CD14-positive monocyte (primary cell): ENCODE measurements at regions not wholly inside any gene's neighbourhood (a gene's known extent, or its start where the extent isn't known, plus 50 kb on each side); places are given as distances from the start of the nearest gene placed in this dataset.

ENCODE experiments used
- DNase-seq, 3 donors: peaks; one replicate each; pipeline ENCODE4 v3.0.0-alpha.2; 2011 to 2022
- H2AFZ ChIP-seq: 2 replicates; pipeline ENCODE4 v1.6.0; 2012; ENCODE audit warnings: mild to moderate bottlenecking, low read depth, low read length, inconsistent platforms; ENCODE audit not compliant: insufficient read depth, poor library complexity, severe bottlenecking
- H3K27ac ChIP-seq, 2 donors: 1 replicate in 1 of 2; 2 replicates in 1 of 2; pipeline ENCODE4 v1.5.1; 2012 to 2013; ENCODE audit warnings: low read length in 2 of 2, control low read depth in 1 of 2, inconsistent platforms in 1 of 2, low read depth in 1 of 2, mild to moderate bottlenecking in 1 of 2
- H3K27me3 ChIP-seq, 2 donors: one replicate each; pipeline versions ENCODE4 v1.6.0 to v1.6.1; 2011 to 2013; ENCODE audit warnings: low read length in 2 of 2; ENCODE audit not compliant: control insufficient read depth in 2 of 2, insufficient read depth in 2 of 2
- H3K36me3 ChIP-seq, 2 donors: replicated peaks in 1 of 2; 1 replicate in 1 of 2; 2 replicates in 1 of 2; pipeline versions ENCODE4 v1.5.1 to v1.6.1; 2012 to 2013; ENCODE audit warnings: low read length in 2 of 2, control low read depth in 1 of 2, inconsistent platforms in 1 of 2, mild to moderate bottlenecking in 1 of 2; ENCODE audit not compliant: insufficient read depth in 2 of 2, control insufficient read depth in 1 of 2
- H3K4me1 ChIP-seq, 2 donors: 1 replicate in 1 of 2; 2 replicates in 1 of 2; pipeline versions ENCODE4 v1.5.1 to v1.6.1; 2012 to 2013; ENCODE audit warnings: low read length in 2 of 2, control low read depth in 1 of 2, inconsistent platforms in 1 of 2, mild to moderate bottlenecking in 1 of 2, moderate library complexity in 1 of 2; ENCODE audit not compliant: insufficient read depth in 2 of 2, control insufficient read depth in 1 of 2
- H3K4me2 ChIP-seq: replicated peaks from 2 replicates; pipeline ENCODE3; 2012; ENCODE audit warnings: low read length, moderate library complexity, mild to moderate bottlenecking; ENCODE audit not compliant: poor library complexity, severe bottlenecking; ENCODE audit errors: extremely low read depth
- H3K4me3 ChIP-seq, 3 experiments: fragments of 200-600 bp in 1 of 3; sonication (generic) in 1 of 3; replicated peaks in 1 of 3; 1 replicate in 2 of 3; 2 replicates in 1 of 3; pipeline ENCODE4 v1.5.1; 2011 to 2013; ENCODE audit warnings: low read length in 3 of 3, mild to moderate bottlenecking in 3 of 3, control low read depth in 2 of 3, low read depth in 2 of 3, inconsistent platforms in 1 of 3, moderate library complexity in 1 of 3
- H3K79me2 ChIP-seq: 2 replicates; pipeline ENCODE4 v1.6.0; 2012; ENCODE audit warnings: mild to moderate bottlenecking, control low read depth, inconsistent platforms, low read length, moderate library complexity; ENCODE audit not compliant: insufficient read depth
- H3K9ac ChIP-seq: 2 replicates; pipeline ENCODE4 v1.6.0; 2017; ENCODE audit warnings: low read length, mild to moderate bottlenecking; ENCODE audit not compliant: insufficient read depth, poor library complexity, severe bottlenecking
- H3K9me3 ChIP-seq, 2 donors: replicated peaks in 1 of 2; 1 replicate in 1 of 2; 2 replicates in 1 of 2; pipeline versions ENCODE4 v1.5.1 to v1.6.1; 2012 to 2013; ENCODE audit warnings: low read length in 2 of 2, control low read depth in 1 of 2; ENCODE audit not compliant: control insufficient read depth in 1 of 2, insufficient read depth in 1 of 2
- H4K20me1 ChIP-seq: 2 replicates; pipeline ENCODE4 v1.6.0; 2012; ENCODE audit warnings: mild to moderate bottlenecking, low read length, control low read depth, moderate library complexity; ENCODE audit not compliant: insufficient read depth
- H3K27ac Mint-ChIP-seq, 7 donors: one replicate each; pipeline ENCODE4 v1.8.0; 2020; ENCODE audit warnings: mild to moderate bottlenecking in 7 of 7, mixed read lengths in 7 of 7, moderate library complexity in 6 of 7, inconsistent platforms in 2 of 7
- H3K27me3 Mint-ChIP-seq, 3 donors: one replicate each; pipeline ENCODE4 v1.8.0; 2021 to 2022; ENCODE audit warnings: low read depth in 3 of 3, mild to moderate bottlenecking in 3 of 3, mixed read lengths in 3 of 3, moderate library complexity in 3 of 3, inconsistent platforms in 1 of 3
- H3K36me3 Mint-ChIP-seq, 2 donors: one replicate each; pipeline ENCODE4 v1.8.0; 2020; ENCODE audit warnings: mixed read lengths in 2 of 2, inconsistent platforms in 1 of 2, mild to moderate bottlenecking in 1 of 2
- H3K4me1 Mint-ChIP-seq: one replicate; pipeline ENCODE4 v1.8.0; 2020; ENCODE audit warnings: mild to moderate bottlenecking, mixed read lengths
- H3K4me3 Mint-ChIP-seq, 2 donors: one replicate each; pipeline ENCODE4 v1.8.0; 2020; ENCODE audit warnings: mild to moderate bottlenecking in 2 of 2, mixed read lengths in 2 of 2, moderate library complexity in 1 of 2
- H3K9me3 Mint-ChIP-seq, 7 donors: one replicate each; pipeline ENCODE4 v1.8.0; 2020 to 2022; ENCODE audit warnings: mixed read lengths in 7 of 7, mild to moderate bottlenecking in 6 of 7, moderate library complexity in 6 of 7, inconsistent platforms in 2 of 7
- CTCF ChIP-seq: fragments of 200-600 bp; IDR thresholded peaks from one replicate; pipeline ENCODE4 v1.8.0; 2022; ENCODE audit warnings: antibody characterized with exemption, mild to moderate bottlenecking
- WGBS: methylation state at CpG from one replicate; pipeline ENCODE4 v1.1.5; 2013; ENCODE audit warnings: missing lambda C conversion rate; ENCODE audit not compliant: insufficient coverage; 5-methylcytosine and 5-hydroxymethylcytosine counted together
- intact Hi-C, 2 donors: fragments of 100-400 bp; cut with micrococcal nuclease; formaldehyde crosslinking; loops; one replicate each; pipeline versions ENCODE4 v1.15.0 to v1.15.1; 2023

DNA sequence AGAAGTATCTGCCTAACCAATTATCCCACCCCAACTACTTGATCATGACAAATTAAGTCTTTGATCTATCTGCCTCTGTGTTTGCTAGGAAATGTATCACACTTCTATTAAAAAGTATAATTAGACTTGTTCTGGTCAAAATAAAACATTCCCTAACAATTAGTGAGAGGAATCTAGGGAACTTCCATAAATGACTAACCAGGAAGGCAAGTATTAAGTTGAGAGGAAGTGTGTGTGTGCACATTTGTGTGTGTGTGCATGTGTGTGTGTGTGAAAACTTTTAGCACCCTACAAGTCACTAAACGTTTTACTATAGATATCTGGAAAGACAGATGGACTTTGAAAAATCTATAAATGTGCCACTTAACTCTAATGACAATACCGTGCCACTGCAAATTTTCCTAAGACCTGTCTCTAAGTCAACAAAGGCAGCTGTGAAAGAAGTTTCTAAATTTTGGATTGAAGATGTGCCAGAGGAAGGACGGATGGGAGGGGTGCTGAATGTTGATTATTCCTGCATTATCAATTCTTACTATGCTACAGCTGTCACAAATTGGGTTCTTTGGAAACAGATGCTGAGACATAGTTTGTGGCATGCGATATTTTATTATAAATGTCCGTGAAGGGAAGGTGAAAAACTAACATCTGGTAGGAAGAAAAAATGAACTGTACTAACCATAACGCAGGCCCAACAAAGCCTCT is 567.1 kb downstream of the PTPRC start:
- Histone ChIP-seq H3K4me3 (no peak overlapping the region), H3K27ac (no peak overlapping the region), H3K9ac (no peak overlapping the region), H3K4me2 (no peak overlapping the region), H4K20me1 (no peaks in the 10 kb centered on the region), H2AFZ (no peak overlapping the region), H3K79me2 (no peaks in the 10 kb centered on the region), H3K27me3 (no peaks in the 10 kb centered on the region), H3K36me3 (no peaks in the 10 kb centered on the region), H3K9me3 (no peaks in the 10 kb centered on the region), H3K4me1 (no peaks in the 10 kb centered on the region)
- no peaks in the 10 kb centered on the region for H3K36me3 Mint-ChIP-seq
- DNase-seq: no peak
- no peak overlapping the region for H3K27ac Mint-ChIP-seq
- intact Hi-C loops: no loop called here
- no peak overlapping the region for H3K4me3 Mint-ChIP-seq
- H3K27me3 Mint-ChIP-seq: no peaks in the 10 kb centered on the region
- WGBS: no CpG with 5 or more reads among the region's 6 CpGs
- peaks cover 0 to 6% (median 0%) of the 10 kb centered on the region in 7 donors for H3K9me3 Mint-ChIP-seq
- TF ChIP-seq CTCF: no peak
- no peaks in the 10 kb centered on the region for H3K4me1 Mint-ChIP-seq

DNA sequence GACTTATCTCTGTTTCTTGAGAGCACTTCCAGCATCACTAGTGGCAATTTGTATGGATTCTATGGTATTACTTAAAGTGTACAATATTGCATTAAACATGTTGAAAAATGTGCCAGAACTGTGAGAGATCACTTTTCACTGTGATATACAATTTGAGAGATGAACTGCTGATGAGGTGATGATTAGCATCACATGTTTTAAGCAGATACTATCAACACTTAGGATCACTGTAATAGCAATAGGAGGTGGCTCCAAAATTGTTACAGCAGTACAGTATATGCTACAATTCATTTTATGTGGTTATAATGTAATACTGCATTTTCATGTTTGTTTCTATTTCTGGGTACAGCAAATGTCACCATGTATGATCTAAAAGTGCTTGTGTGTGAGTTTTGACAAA is 570.0 kb downstream of the PTPRC start:
- H3K9me3 Mint-ChIP-seq: peaks cover 0 to 6% (median 2%) of the 10 kb centered on the region in 7 donors
- H3K27me3 Mint-ChIP-seq: no peaks in the 10 kb centered on the region
- Histone ChIP-seq H3K79me2 (no peaks in the 10 kb centered on the region), H2AFZ (no peak overlapping the region), H3K4me3 (no peak overlapping the region), H3K27me3 (no peaks in the 10 kb centered on the region), H3K4me1 (no peaks in the 10 kb centered on the region), H3K9ac (no peak overlapping the region), H3K36me3 (no peaks in the 10 kb centered on the region), H3K27ac (no peak overlapping the region), H4K20me1 (no peaks in the 10 kb centered on the region), H3K9me3 (no peaks in the 10 kb centered on the region), H3K4me2 (no peak overlapping the region)
- no peak overlapping the region for H3K27ac Mint-ChIP-seq
- intact Hi-C loops: no loop called here
- H3K36me3 Mint-ChIP-seq: no peaks in the 10 kb centered on the region
- no peaks in the 10 kb centered on the region for H3K4me1 Mint-ChIP-seq
- DNase-seq: no peak
- no peak overlapping the region for H3K4me3 Mint-ChIP-seq
- no peak for TF ChIP-seq CTCF
